GM23338 (cell line): ENCODE measurements at regions not wholly inside any gene's neighbourhood (a gene's known extent, or its start where the extent isn't known, plus 50 kb on each side); places are given as distances from the start of the nearest gene placed in this dataset.

Source experiments
- ATAC-seq: fragments of 200-7000 bp; cut with Tn5 transposase; 3 replicates; pipeline ENCODE4 v1.9.1; 2020
- DNase-seq: peaks from one replicate; pipeline ENCODE4 v3.0.0-alpha.2; 2015; ENCODE audit warnings: low spot score
- H2AFZ ChIP-seq: fragments of 200-600 bp; sonication (generic); 2 replicates; pipeline ENCODE4 v1.8.0; 2016; ENCODE audit warnings: antibody characterized with exemption, mild to moderate bottlenecking, moderate library complexity
- H3F3A ChIP-seq: fragments of 200-600 bp; sonication (generic); replicated peaks from 2 replicates; pipeline ENCODE4 v1.8.0; 2017; ENCODE audit warnings: antibody characterized with exemption, mixed run types, low read depth
- H3K27ac ChIP-seq: fragments of 200-600 bp; sonication (generic); 2 replicates; pipeline ENCODE4 v1.6.1; 2016; ENCODE audit warnings: low read depth
- H3K27me3 ChIP-seq: fragments of 200-600 bp; sonication (generic); 2 replicates; pipeline ENCODE4 v1.8.0; 2016; ENCODE audit warnings: mild to moderate bottlenecking, mixed run types, moderate library complexity; ENCODE audit not compliant: insufficient read depth
- H3K36me3 ChIP-seq: fragments of 200-600 bp; sonication (generic); 2 replicates; pipeline ENCODE4 v1.8.0; 2016; ENCODE audit warnings: mild to moderate bottlenecking; ENCODE audit not compliant: insufficient read depth
- H3K4me1 ChIP-seq: fragments of 200-600 bp; sonication (generic); 2 replicates; pipeline ENCODE4 v1.8.0; 2016; ENCODE audit warnings: mild to moderate bottlenecking, moderate library complexity; ENCODE audit not compliant: insufficient read depth
- H3K4me2 ChIP-seq: fragments of 200-600 bp; sonication (generic); 2 replicates; pipeline ENCODE4 v1.7.1; 2017; ENCODE audit warnings: mixed run types
- H3K4me3 ChIP-seq: fragments of 200-600 bp; sonication (generic); 2 replicates; pipeline ENCODE4 v1.6.1; 2016; ENCODE audit warnings: mixed run types
- H3K79me2 ChIP-seq: fragments of 200-600 bp; sonication (generic); replicated peaks from 2 replicates; pipeline ENCODE4 v1.8.0; 2017; ENCODE audit warnings: mild to moderate bottlenecking; ENCODE audit not compliant: insufficient read depth
- H3K9me2 ChIP-seq: fragments of 200-600 bp; sonication (generic); 2 replicates; pipeline ENCODE4 v1.8.0; 2017; ENCODE audit not compliant: insufficient read depth
- H4K20me1 ChIP-seq: fragments of 200-600 bp; sonication (generic); replicated peaks from 2 replicates; pipeline ENCODE4 v1.8.0; 2017; ENCODE audit warnings: mild to moderate bottlenecking; ENCODE audit not compliant: insufficient read depth
- H3K27ac Mint-ChIP-seq: 2 replicates; pipeline ENCODE4 v1.8.0; 2020; ENCODE audit warnings: inconsistent platforms, mild to moderate bottlenecking, moderate library complexity, mixed read lengths
- H3K27me3 Mint-ChIP-seq: 3 replicates; pipeline ENCODE4 v1.8.0; 2022; ENCODE audit warnings: low read depth, mild to moderate bottlenecking, moderate library complexity, mixed read lengths, inconsistent platforms; ENCODE audit not compliant: insufficient read depth, poor library complexity
- H3K36me3 Mint-ChIP-seq: 3 replicates; pipeline ENCODE4 v1.8.0; 2021; ENCODE audit warnings: low read depth, mild to moderate bottlenecking, inconsistent platforms, moderate library complexity, mixed read lengths
- H3K4me1 Mint-ChIP-seq: 3 replicates; pipeline ENCODE4 v1.8.0; 2020; ENCODE audit warnings: mild to moderate bottlenecking, inconsistent platforms, mixed read lengths
- H3K4me3 Mint-ChIP-seq: 3 replicates; pipeline ENCODE4 v1.8.0; 2021; ENCODE audit warnings: moderate library complexity, mild to moderate bottlenecking, inconsistent platforms, mixed read lengths
- H3K9me3 Mint-ChIP-seq: 3 replicates; pipeline ENCODE4 v1.8.0; 2020; ENCODE audit warnings: moderate library complexity, mild to moderate bottlenecking, inconsistent platforms, mixed read lengths
- CTCF ChIP-seq, 2 experiments: fragments of 200-600 bp in 1 of 2; sonication (generic) in 1 of 2; conservative IDR thresholded peaks; 2 replicates each; pipeline versions ENCODE4 v1.5.1 to v1.6.1; 2016 to 2017; ENCODE audit warnings: antibody characterized with exemption in 2 of 2, low read depth in 2 of 2, mild to moderate bottlenecking in 2 of 2, moderate library complexity in 1 of 2
- EZH2 ChIP-seq: fragments of 200-600 bp; sonication (generic); IDR thresholded peaks from one replicate; pipeline ENCODE4 v1.8.0; 2017; ENCODE audit warnings: antibody characterized with exemption, mild to moderate bottlenecking, low read depth; ENCODE audit not compliant: unreplicated experiment
- EZH2phosphoT487 ChIP-seq: fragments of 200-600 bp; sonication (generic); IDR thresholded peaks from one replicate; pipeline ENCODE4 v1.8.1; 2018; ENCODE audit warnings: antibody characterized with exemption; ENCODE audit not compliant: unreplicated experiment
- JUNB ChIP-seq: IDR thresholded peaks from one replicate; pipeline ENCODE4 v1.6.1; 2016; ENCODE audit warnings: antibody characterized with exemption; ENCODE audit not compliant: unreplicated experiment
- NANOG ChIP-seq: IDR thresholded peaks from 2 replicates; pipeline ENCODE4 v1.6.1; 2016; ENCODE audit warnings: antibody characterized with exemption, borderline replicate concordance
- REST ChIP-seq: IDR thresholded peaks from one replicate; pipeline ENCODE4 v1.6.1; 2018; ENCODE audit warnings: antibody characterized with exemption; ENCODE audit not compliant: unreplicated experiment
- ZNF114 ChIP-seq: fragments of 250-450 bp; sonication (Bioruptor Pico); IDR thresholded peaks from 2 replicates; pipeline ENCODE4 v1.5.0; 2020; ENCODE audit warnings: mild to moderate bottlenecking, moderate library complexity

- no peaks in the 10 kb centered on the region for H4K20me1 ChIP-seq
- Mint-ChIP-seq H3K36me3 (no peaks in the 10 kb centered on the region), H3K9me3 (no peaks in the 10 kb centered on the region), H3K27ac (no peak overlapping the region), H3K4me1 (no peaks in the 10 kb centered on the region), H3K27me3 (no peaks in the 10 kb centered on the region), H3K4me3 (no peak overlapping the region)
- no peak overlapping the region for H2AFZ ChIP-seq
- ATAC-seq (no peak), DNase-seq (no peak)
- H3K79me2 ChIP-seq = no peaks in the 10 kb centered on the region
- H3F3A ChIP-seq = no peaks in the 10 kb centered on the region
- no peak overlapping the region for H3K27ac ChIP-seq
- H3K4me3 ChIP-seq = no peak overlapping the region
- H3K36me3 ChIP-seq = no peaks in the 10 kb centered on the region
- H3K9me2 ChIP-seq = no peaks in the 10 kb centered on the region
- H3K4me1 ChIP-seq = no peaks in the 10 kb centered on the region
- TF ChIP-seq EZH2 (no peak), CTCF (conservative IDR thresholded peaks at IDR 0.05; ENCODE audit: low read depth in 2 of 2) (no peak)
- H3K27me3 ChIP-seq = no peaks in the 10 kb centered on the region
- H3K4me2 ChIP-seq = no peak overlapping the region
Observed at GRCh38 chr11:34775417-34775888, 140.7 kb downstream of the APIP start.

GRCh38 chr11:34774604-34775003 is 141.6 kb downstream of the APIP start:
- Mint-ChIP-seq H3K36me3 (no peaks in the 10 kb centered on the region), H3K9me3 (no peaks in the 10 kb centered on the region), H3K27ac (no peak overlapping the region), H3K27me3 (no peaks in the 10 kb centered on the region), H3K4me3 (no peak overlapping the region), H3K4me1 (no peaks in the 10 kb centered on the region)
- no peaks in the 10 kb centered on the region for H3K9me2 ChIP-seq
- H3K4me2 ChIP-seq = no peak overlapping the region
- no peak for DNase-seq
- TF ChIP-seq JUNB (no peak), REST (no peak), EZH2phosphoT487 (no peak), NANOG (no peak), ZNF114 (no peak)
- H4K20me1 ChIP-seq = no peaks in the 10 kb centered on the region
- H3K27me3 ChIP-seq = no peaks in the 10 kb centered on the region
- H2AFZ ChIP-seq = no peak overlapping the region
- no peaks in the 10 kb centered on the region for H3K36me3 ChIP-seq
- no peaks in the 10 kb centered on the region for H3K79me2 ChIP-seq
- ATAC-seq = no peak
- no peak overlapping the region for H3K4me3 ChIP-seq
- H3K27ac ChIP-seq = no peak overlapping the region
- no peaks in the 10 kb centered on the region for H3F3A ChIP-seq
- H3K4me1 ChIP-seq = no peaks in the 10 kb centered on the region
